Body of pancreas (tissue), 4 donors: ENCODE measurements at regions not wholly inside any gene's neighbourhood (a gene's known extent, or its start where the extent isn't known, plus 50 kb on each side); places are given as distances from the start of the nearest gene placed in this dataset.

Source experiments
- POLR2A ChIP-seq, 3 donors: fragments of 450-650 bp; IDR thresholded peaks; one replicate each; pipeline ENCODE4 v1.6.1; 2016; ENCODE audit warnings: antibody characterized with exemption in 3 of 3, mild to moderate bottlenecking in 2 of 3
- TF ChIP-seq, protein P1 (sequence below), 7 experiments: fragments of 450-650 bp in 4 of 7; fragments of 200-600 bp in 3 of 7; sonication (generic) in 3 of 7; IDR thresholded peaks; one replicate each; pipeline ENCODE4 v1.5.1; 2016 to 2019; ENCODE audit warnings: antibody characterized with exemption in 7 of 7

- TF ChIP-seq, protein P1, sequence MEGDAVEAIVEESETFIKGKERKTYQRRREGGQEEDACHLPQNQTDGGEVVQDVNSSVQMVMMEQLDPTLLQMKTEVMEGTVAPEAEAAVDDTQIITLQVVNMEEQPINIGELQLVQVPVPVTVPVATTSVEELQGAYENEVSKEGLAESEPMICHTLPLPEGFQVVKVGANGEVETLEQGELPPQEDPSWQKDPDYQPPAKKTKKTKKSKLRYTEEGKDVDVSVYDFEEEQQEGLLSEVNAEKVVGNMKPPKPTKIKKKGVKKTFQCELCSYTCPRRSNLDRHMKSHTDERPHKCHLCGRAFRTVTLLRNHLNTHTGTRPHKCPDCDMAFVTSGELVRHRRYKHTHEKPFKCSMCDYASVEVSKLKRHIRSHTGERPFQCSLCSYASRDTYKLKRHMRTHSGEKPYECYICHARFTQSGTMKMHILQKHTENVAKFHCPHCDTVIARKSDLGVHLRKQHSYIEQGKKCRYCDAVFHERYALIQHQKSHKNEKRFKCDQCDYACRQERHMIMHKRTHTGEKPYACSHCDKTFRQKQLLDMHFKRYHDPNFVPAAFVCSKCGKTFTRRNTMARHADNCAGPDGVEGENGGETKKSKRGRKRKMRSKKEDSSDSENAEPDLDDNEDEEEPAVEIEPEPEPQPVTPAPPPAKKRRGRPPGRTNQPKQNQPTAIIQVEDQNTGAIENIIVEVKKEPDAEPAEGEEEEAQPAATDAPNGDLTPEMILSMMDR (IDR thresholded peaks at IDR 0.05), result no peak
- no peak for TF ChIP-seq POLR2A (IDR thresholded peaks at IDR 0.05)
Observed at GRCh38 chr22:47657224-47657623, 894.8 kb downstream of the TBC1D22A start.
